CD4-positive, CD25-positive, alpha-beta regulatory T cell (primary cell): ENCODE measurements at regions not wholly inside any gene's neighbourhood (a gene's known extent, or its start where the extent isn't known, plus 50 kb on each side); places are given as distances from the start of the nearest gene placed in this dataset.

Experiments used
- ATAC-seq, 2 donors: fragments of 150-1000 bp; cut with Tn5 transposase; one replicate each; pipeline ENCODE4 v1.10.0; 2021; ENCODE audit warnings: low read depth in 2 of 2, moderate number of reproducible peaks in 2 of 2, moderate library complexity in 1 of 2
- DNase-seq, 3 donors: peaks; one replicate each; pipeline versions ENCODE4 v3.0.0 to v3.0.0-alpha.2; 2012 to 2022; ENCODE audit warnings: mixed read lengths in 1 of 3
- H3K27ac ChIP-seq: one replicate; pipeline ENCODE4 v1.7.0; 2013; ENCODE audit warnings: mild to moderate bottlenecking, low read length; ENCODE audit not compliant: insufficient read depth, poor library complexity, severe bottlenecking
- H3K27me3 ChIP-seq: one replicate; pipeline ENCODE4 v1.7.0; 2013; ENCODE audit warnings: low read length; ENCODE audit not compliant: control insufficient read depth, insufficient read depth
- H3K36me3 ChIP-seq: one replicate; pipeline ENCODE4 v1.7.0; 2013; ENCODE audit warnings: mild to moderate bottlenecking, low read length, moderate library complexity; ENCODE audit not compliant: control insufficient read depth, insufficient read depth
- H3K4me1 ChIP-seq: 2 replicates; pipeline ENCODE4 v1.7.0; 2013; ENCODE audit warnings: mild to moderate bottlenecking, low read length; ENCODE audit not compliant: insufficient read depth, control insufficient read depth, poor library complexity, severe bottlenecking
- H3K4me3 ChIP-seq: one replicate; pipeline ENCODE4 v1.7.0; 2013; ENCODE audit warnings: low read depth, mild to moderate bottlenecking, low read length, moderate library complexity
- H3K9me3 ChIP-seq, 2 experiments: 1 replicate in 1 of 2; 2 replicates in 1 of 2; pipeline ENCODE4 v1.7.0; 2013; ENCODE audit warnings: low read length in 2 of 2, mild to moderate bottlenecking in 1 of 2, moderate library complexity in 1 of 2; ENCODE audit not compliant: control insufficient read depth in 2 of 2
- H3K27ac Mint-ChIP-seq, 3 donors: one replicate each; pipeline ENCODE4 v1.8.0; 2020 to 2022; ENCODE audit warnings: mild to moderate bottlenecking in 3 of 3, mixed read lengths in 3 of 3, moderate library complexity in 2 of 3
- H3K27me3 Mint-ChIP-seq: one replicate; pipeline ENCODE4 v1.8.0; 2022; ENCODE audit warnings: mild to moderate bottlenecking, mixed read lengths
- H3K36me3 Mint-ChIP-seq: one replicate; pipeline ENCODE4 v1.8.0; 2020; ENCODE audit warnings: mixed read lengths
- H3K4me1 Mint-ChIP-seq, 4 donors: one replicate each; pipeline ENCODE4 v1.8.0; 2020 to 2022; ENCODE audit warnings: mixed read lengths in 4 of 4, mild to moderate bottlenecking in 1 of 4
- H3K4me3 Mint-ChIP-seq, 4 donors: one replicate each; pipeline ENCODE4 v1.8.0; 2020 to 2022; ENCODE audit warnings: mild to moderate bottlenecking in 4 of 4, mixed read lengths in 4 of 4, moderate library complexity in 3 of 4
- H3K9me3 Mint-ChIP-seq, 7 donors: one replicate each; pipeline ENCODE4 v1.8.0; 2020 to 2022; ENCODE audit warnings: mixed read lengths in 7 of 7, mild to moderate bottlenecking in 3 of 7, moderate library complexity in 2 of 7

GRCh38 chr2:208929139-208929864, 494.5 kb upstream of the MAP2 start:
- H3K4me3 Mint-ChIP-seq, result no peak overlapping the region
- no peak overlapping the region for H3K4me3 ChIP-seq
- no peak overlapping the region for H3K27ac Mint-ChIP-seq
- no peaks in the 10 kb centered on the region for H3K4me1 ChIP-seq
- H3K27ac ChIP-seq, result no peak overlapping the region
- no peaks in the 10 kb centered on the region for H3K27me3 Mint-ChIP-seq
- H3K9me3 ChIP-seq, result no peaks in the 10 kb centered on the region
- no peaks in the 10 kb centered on the region for H3K36me3 ChIP-seq
- no peaks in the 10 kb centered on the region for H3K27me3 ChIP-seq
- DNase-seq, result no peak
- H3K36me3 Mint-ChIP-seq, result no peaks in the 10 kb centered on the region
- peaks cover 3 to 15% (median 6%) of the 10 kb centered on the region in 7 donors for H3K9me3 Mint-ChIP-seq
- H3K4me1 Mint-ChIP-seq, result no peaks in the 10 kb centered on the region
- no peak for ATAC-seq

GRCh38 chr2:208929894-208930427, 493.9 kb upstream of the MAP2 start:
- Histone ChIP-seq H3K4me3 (no peak overlapping the region), H3K27me3 (no peaks in the 10 kb centered on the region), H3K4me1 (no peaks in the 10 kb centered on the region), H3K9me3 (no peaks in the 10 kb centered on the region), H3K36me3 (no peaks in the 10 kb centered on the region), H3K27ac (no peak overlapping the region)
- no peak for ATAC-seq
- Mint-ChIP-seq H3K27me3 (no peaks in the 10 kb centered on the region), H3K36me3 (no peaks in the 10 kb centered on the region), H3K4me3 (no peak overlapping the region), H3K4me1 (no peaks in the 10 kb centered on the region), H3K27ac (no peak overlapping the region), H3K9me3 (peaks cover 2 to 10% (median 6%) of the 10 kb centered on the region in 7 donors)
- DNase-seq, result no peak

- no peaks in the 10 kb centered on the region for H3K4me1 ChIP-seq
- H3K9me3 ChIP-seq, result peaks cover 0 to 2% of the 10 kb centered on the region in 2 experiments
- Mint-ChIP-seq H3K4me3 (no peak overlapping the region), H3K9me3 (peaks cover 0 to 6% (median 1%) of the 10 kb centered on the region in 7 donors), H3K4me1 (no peaks in the 10 kb centered on the region), H3K27me3 (no peaks in the 10 kb centered on the region), H3K27ac (no peak overlapping the region), H3K36me3 (no peaks in the 10 kb centered on the region)
- no peak for DNase-seq
- H3K27ac ChIP-seq, result no peak overlapping the region
- ATAC-seq, result no peak
- no peak overlapping the region for H3K4me3 ChIP-seq
- H3K36me3 ChIP-seq, result no peaks in the 10 kb centered on the region
- H3K27me3 ChIP-seq, result no peaks in the 10 kb centered on the region
Observed at GRCh38 chr2:208935531-208935930, 488.3 kb upstream of the MAP2 start.

GRCh38 chr2:208937521-208937920, 486.3 kb upstream of the MAP2 start:
- H3K27me3 ChIP-seq, result no peaks in the 10 kb centered on the region
- Mint-ChIP-seq H3K4me1 (no peaks in the 10 kb centered on the region), H3K36me3 (no peaks in the 10 kb centered on the region), H3K27me3 (no peaks in the 10 kb centered on the region), H3K9me3 (peaks cover 0 to 6% (median 1%) of the 10 kb centered on the region in 7 donors), H3K27ac (no peak overlapping the region), H3K4me3 (no peak overlapping the region)
- ATAC-seq, result no peak
- H3K4me3 ChIP-seq, result no peak overlapping the region
- H3K9me3 ChIP-seq, result peaks cover 0 to 2% of the 10 kb centered on the region in 2 experiments
- no peaks in the 10 kb centered on the region for H3K4me1 ChIP-seq
- H3K36me3 ChIP-seq, result no peaks in the 10 kb centered on the region
- no peak overlapping the region for H3K27ac ChIP-seq
- no peak for DNase-seq

GRCh38 chr2:208939852-208940251, 484.0 kb upstream of the MAP2 start:
- Histone ChIP-seq H3K27me3 (no peaks in the 10 kb centered on the region), H3K4me3 (no peak overlapping the region), H3K4me1 (no peaks in the 10 kb centered on the region), H3K9me3 (peaks cover 0 to 2% of the 10 kb centered on the region in 2 experiments), H3K27ac (no peak overlapping the region), H3K36me3 (no peaks in the 10 kb centered on the region)
- H3K4me3 Mint-ChIP-seq, result no peak overlapping the region
- H3K4me1 Mint-ChIP-seq, result peaks cover 0 to 3% (median 0%) of the 10 kb centered on the region in 4 donors
- H3K27ac Mint-ChIP-seq, result no peak overlapping the region
- no peaks in the 10 kb centered on the region for H3K36me3 Mint-ChIP-seq
- DNase-seq (no peak), ATAC-seq (no peak)
- no peaks in the 10 kb centered on the region for H3K27me3 Mint-ChIP-seq
- H3K9me3 Mint-ChIP-seq, result peaks cover 0 to 3% (median 1%) of the 10 kb centered on the region in 7 donors

- Mint-ChIP-seq H3K4me1 (peaks cover 0 to 4% (median 0%) of the 10 kb centered on the region in 4 donors), H3K27ac (no peak overlapping the region)
- H3K4me1 ChIP-seq, result no peaks in the 10 kb centered on the region
Observed at GRCh38 chr2:208945719-208946256, 478.1 kb upstream of the MAP2 start.

GRCh38 chr2:208948073-208948472, 475.8 kb upstream of the MAP2 start:
- H3K4me1 ChIP-seq, result no peaks in the 10 kb centered on the region
- H3K9me3 ChIP-seq, result no peaks in the 10 kb centered on the region
- no peaks in the 10 kb centered on the region for H3K27me3 Mint-ChIP-seq
- H3K4me3 Mint-ChIP-seq, result no peak overlapping the region
- DNase-seq (no peak), ATAC-seq (no peak)
- H3K27me3 ChIP-seq, result no peaks in the 10 kb centered on the region
- H3K27ac Mint-ChIP-seq, result no peak overlapping the region
- no peak overlapping the region for H3K4me3 ChIP-seq
- peaks cover 0 to 12% (median 4%) of the 10 kb centered on the region in 7 donors for H3K9me3 Mint-ChIP-seq
- H3K27ac ChIP-seq, result no peak overlapping the region
- no peaks in the 10 kb centered on the region for H3K36me3 Mint-ChIP-seq
- H3K4me1 Mint-ChIP-seq, result peaks cover 0 to 4% (median 0%) of the 10 kb centered on the region in 4 donors
- H3K36me3 ChIP-seq, result no peaks in the 10 kb centered on the region

More at GRCh38 chr2:208945719-208946256, 478.1 kb upstream of the MAP2 start:
- H3K27me3 ChIP-seq, result no peaks in the 10 kb centered on the region
- H3K4me3 ChIP-seq, result no peak overlapping the region
- ATAC-seq (no peak), DNase-seq (no peak)
- Mint-ChIP-seq H3K27me3 (no peaks in the 10 kb centered on the region), H3K9me3 (peaks cover 0 to 7% (median 2%) of the 10 kb centered on the region in 7 donors), H3K4me3 (no peak overlapping the region), H3K36me3 (no peaks in the 10 kb centered on the region)
- H3K9me3 ChIP-seq, result no peaks in the 10 kb centered on the region
- H3K27ac ChIP-seq, result no peak overlapping the region
- H3K36me3 ChIP-seq, result no peaks in the 10 kb centered on the region
